ENCODE measurements at regions not wholly inside any gene's neighbourhood (a gene's known extent, or its start where the extent isn't known, plus 50 kb on each side); places are given as distances from the start of the nearest gene placed in this dataset.

GRCh38 chr3:34842706-34843480 is 796.4 kb upstream of the ARPP21 start:
- no peak for DNase-seq (ENCODE audit: low read depth)
- TF ChIP-seq CTCF (conservative IDR thresholded peaks at IDR 0.05; ENCODE audit: low read depth, low read length) = no peak
- no peak overlapping the region for H3K4me3 ChIP-seq (ENCODE audit: low read depth, low read length)

GRCh38 chr3:34844323-34844620 is 795.1 kb upstream of the ARPP21 start:
- no peak overlapping the region for H3K4me3 ChIP-seq (ENCODE audit: low read depth, low read length)
- DNase-seq (ENCODE audit: low read depth) = no peak
- TF ChIP-seq CTCF (conservative IDR thresholded peaks at IDR 0.05; ENCODE audit: low read depth, low read length) = no peak

GRCh38 chr3:34851137-34851536 is 788.2 kb upstream of the ARPP21 start:
- TF ChIP-seq CTCF (conservative IDR thresholded peaks at IDR 0.05; ENCODE audit: low read depth, low read length) = no peak
- no peak overlapping the region for H3K4me3 ChIP-seq (ENCODE audit: low read depth, low read length)
- DNase-seq (ENCODE audit: low read depth) = no peak

- no peak overlapping the region for H3K4me3 ChIP-seq (ENCODE audit: low read depth, low read length)
- no peak for TF ChIP-seq CTCF (conservative IDR thresholded peaks at IDR 0.05; ENCODE audit: low read depth, low read length)
- DNase-seq (ENCODE audit: low read depth) = no peak
Observed at GRCh38 chr3:34852844-34853439, 786.4 kb upstream of the ARPP21 start.

GRCh38 chr3:34856081-34856947 is 783.0 kb upstream of the ARPP21 start:
- H3K4me3 ChIP-seq (ENCODE audit: low read depth, low read length) = no peak overlapping the region
- TF ChIP-seq CTCF (conservative IDR thresholded peaks at IDR 0.05; ENCODE audit: low read depth, low read length) = no peak
- DNase-seq (ENCODE audit: low read depth) = peak; percentile 14

- DNase-seq (ENCODE audit: low read depth) = no peak
- no peak overlapping the region for H3K4me3 ChIP-seq (ENCODE audit: low read depth, low read length)
- no peak for TF ChIP-seq CTCF (conservative IDR thresholded peaks at IDR 0.05; ENCODE audit: low read depth, low read length)
Observed at GRCh38 chr3:34858067-34858660, 781.2 kb upstream of the ARPP21 start.

All from choroid plexus epithelial cell (primary cell).